C4-2B (cell line): ENCODE measurements at regions not wholly inside any gene's neighbourhood (a gene's known extent, or its start where the extent isn't known, plus 50 kb on each side); places are given as distances from the start of the nearest gene placed in this dataset.

Source experiments
- H3K27ac ChIP-seq: fragments of 450-650 bp; 2 replicates; pipeline ENCODE4 v1.5.1; 2017
- ZFX ChIP-seq: fragments of 450-650 bp; IDR thresholded peaks from 2 replicates; pipeline ENCODE4 v1.6.1; 2017
- TF ChIP-seq, protein P1 (sequence below): fragments of 450-650 bp; conservative IDR thresholded peaks from 2 replicates; pipeline ENCODE4 v1.5.1; 2017; ENCODE audit warnings: mild to moderate bottlenecking

DNA sequence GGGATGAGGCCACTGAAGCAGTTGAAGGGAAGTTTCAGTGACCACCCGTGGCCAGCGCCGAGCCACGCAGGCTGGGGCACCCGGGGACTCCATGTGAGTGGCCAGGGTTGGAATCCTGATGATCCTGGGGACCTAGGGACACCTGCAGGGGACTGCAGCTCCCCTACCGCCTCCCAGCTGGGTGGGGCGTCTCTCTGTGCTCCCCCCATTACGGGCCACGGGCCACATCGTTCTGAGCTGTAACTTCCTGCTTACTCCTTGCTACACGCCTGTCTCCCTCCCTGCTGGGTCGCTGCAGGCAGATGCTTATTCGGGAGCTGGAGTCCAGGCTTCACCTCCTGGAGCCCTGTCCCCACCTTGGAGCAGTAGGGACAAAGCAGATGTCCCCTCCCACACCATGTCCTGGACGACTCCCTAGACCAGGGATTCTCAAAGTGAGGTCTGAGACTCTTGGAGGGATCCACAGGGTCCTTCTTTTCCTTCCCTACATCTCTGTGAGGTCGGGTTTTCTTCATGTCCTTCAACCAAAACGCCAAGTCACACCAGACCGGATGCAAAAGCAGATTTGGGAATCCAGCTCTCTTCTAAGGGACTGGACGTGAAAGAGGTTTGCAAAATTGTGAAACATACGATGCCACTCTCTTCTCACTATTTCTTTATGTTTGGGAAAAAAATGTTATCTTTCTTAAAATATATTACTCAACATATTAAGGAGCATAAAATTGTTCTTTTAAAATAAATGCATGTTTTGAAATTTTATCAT, 85.9 kb upstream of the NCOR2 start:
- no peak overlapping the region for H3K27ac ChIP-seq
- no peak for TF ChIP-seq ZFX
- TF ChIP-seq, protein P1, sequence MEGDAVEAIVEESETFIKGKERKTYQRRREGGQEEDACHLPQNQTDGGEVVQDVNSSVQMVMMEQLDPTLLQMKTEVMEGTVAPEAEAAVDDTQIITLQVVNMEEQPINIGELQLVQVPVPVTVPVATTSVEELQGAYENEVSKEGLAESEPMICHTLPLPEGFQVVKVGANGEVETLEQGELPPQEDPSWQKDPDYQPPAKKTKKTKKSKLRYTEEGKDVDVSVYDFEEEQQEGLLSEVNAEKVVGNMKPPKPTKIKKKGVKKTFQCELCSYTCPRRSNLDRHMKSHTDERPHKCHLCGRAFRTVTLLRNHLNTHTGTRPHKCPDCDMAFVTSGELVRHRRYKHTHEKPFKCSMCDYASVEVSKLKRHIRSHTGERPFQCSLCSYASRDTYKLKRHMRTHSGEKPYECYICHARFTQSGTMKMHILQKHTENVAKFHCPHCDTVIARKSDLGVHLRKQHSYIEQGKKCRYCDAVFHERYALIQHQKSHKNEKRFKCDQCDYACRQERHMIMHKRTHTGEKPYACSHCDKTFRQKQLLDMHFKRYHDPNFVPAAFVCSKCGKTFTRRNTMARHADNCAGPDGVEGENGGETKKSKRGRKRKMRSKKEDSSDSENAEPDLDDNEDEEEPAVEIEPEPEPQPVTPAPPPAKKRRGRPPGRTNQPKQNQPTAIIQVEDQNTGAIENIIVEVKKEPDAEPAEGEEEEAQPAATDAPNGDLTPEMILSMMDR = no peak

DNA sequence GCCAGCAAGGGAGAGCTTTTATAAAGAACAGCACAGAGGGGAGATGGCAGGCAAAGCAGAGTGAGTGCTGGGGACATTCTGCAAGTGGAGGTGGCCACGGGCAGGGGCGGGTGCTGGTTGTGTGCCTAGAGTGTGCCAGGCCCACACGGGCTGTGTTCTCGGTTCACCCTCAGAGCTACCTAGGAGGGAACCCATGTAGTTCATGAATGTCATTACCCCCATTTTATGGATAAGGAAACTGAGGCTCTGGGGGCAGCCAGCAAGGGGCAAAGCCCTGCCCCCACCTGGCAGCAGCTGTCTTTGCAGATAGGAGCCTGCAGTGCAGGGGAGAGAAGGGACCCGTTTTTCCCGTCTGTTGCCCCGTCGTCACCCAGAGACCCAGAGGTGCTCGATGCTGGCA, 85.2 kb upstream of the NCOR2 start:
- H3K27ac ChIP-seq = no peak overlapping the region
- TF ChIP-seq, protein P1 = no peak
- no peak for TF ChIP-seq ZFX

DNA sequence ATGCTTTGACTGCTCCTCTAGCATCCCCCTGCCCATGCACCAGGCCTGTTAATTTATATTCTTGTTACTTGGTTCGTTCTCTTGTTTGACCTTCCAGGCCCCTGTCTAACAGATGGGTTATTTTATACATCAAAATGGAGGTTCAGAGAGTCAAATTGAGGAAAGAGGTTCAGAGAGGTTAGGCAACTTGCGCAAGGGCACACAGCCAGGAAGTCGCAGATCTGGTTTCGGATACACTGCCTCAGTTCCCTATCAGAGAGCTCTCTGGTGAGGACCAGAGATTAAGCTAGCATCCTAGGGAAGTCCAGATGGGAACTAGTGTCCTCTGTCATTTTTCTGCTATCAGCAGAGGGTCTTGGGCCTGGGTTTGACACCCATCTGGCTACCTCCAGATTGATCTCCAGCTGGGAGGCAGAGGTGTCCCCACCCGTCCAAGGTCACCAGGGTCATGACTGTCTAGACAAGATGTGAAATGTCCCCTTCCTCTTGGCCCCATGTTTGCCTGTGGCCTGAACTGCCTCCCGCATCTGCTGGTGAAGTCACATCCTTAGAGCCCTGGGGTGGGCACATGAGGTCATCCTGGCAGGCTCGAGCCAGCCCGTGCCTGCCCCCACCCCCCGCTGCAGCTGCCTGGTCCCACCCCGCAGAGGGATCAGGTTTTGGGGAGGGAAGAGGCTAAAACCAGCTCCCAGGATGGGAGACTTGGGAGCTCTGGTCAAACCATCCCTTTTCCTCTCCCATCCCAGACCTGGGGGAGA, 84.3 kb upstream of the NCOR2 start:
- no peak for TF ChIP-seq ZFX
- TF ChIP-seq, protein P1 = no peak
- H3K27ac ChIP-seq = no peak overlapping the region

DNA sequence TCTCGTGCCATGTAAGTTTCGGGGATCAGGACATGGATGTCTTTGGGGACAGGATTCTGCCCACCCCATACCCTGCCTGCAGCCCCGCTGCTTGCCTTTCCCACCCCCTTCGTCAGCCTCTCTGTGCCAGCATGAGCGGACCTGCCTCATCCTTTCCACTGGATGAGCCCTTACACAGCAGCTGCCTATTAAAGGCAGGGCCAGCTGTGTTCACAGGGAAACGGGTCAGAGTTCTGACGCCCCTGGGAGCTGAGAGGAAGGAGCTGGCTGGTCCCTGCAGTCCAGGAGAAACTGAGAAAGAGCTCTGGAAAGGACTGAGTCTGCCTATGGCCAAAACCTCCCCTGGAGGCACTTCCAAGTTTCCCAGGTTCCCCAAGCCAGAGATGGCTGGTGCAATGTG, 83.5 kb upstream of the NCOR2 start:
- TF ChIP-seq ZFX = no peak
- TF ChIP-seq, protein P1 = no peak
- no peak overlapping the region for H3K27ac ChIP-seq

DNA sequence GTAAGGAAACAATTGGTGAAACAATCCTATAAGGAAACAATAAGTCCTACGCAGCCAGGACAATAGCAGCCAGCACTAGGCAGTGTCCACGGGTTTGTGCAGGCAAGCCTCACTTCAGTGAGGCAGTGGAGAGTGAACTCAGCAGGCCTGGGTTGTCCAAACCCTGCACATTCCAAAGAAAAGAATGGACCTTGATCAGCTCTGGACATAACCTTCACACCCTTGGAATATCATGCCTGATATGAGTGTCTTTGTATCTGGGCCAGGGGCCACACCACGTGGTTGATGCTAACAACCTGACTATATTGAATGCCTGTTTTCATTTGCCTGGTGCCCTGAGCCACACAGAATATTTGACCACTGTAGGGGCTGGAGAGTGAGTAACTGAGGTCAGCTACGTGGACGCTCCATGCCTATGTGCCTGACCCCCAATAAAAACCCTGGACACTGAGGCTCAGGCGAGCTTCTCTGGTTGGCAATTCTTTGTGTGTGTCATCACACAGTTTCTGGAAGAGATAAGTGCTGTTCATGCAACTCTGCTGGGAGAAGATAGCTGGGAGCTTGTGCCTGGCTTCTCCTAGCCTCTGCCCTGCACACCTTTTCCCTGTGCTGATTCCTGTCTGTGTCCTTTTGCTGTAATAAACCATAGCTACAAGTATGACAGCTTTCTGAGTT, 81.4 kb upstream of the NCOR2 start:
- H3K27ac ChIP-seq = no peak overlapping the region
- TF ChIP-seq, protein P1 = no peak
- TF ChIP-seq ZFX = no peak

DNA sequence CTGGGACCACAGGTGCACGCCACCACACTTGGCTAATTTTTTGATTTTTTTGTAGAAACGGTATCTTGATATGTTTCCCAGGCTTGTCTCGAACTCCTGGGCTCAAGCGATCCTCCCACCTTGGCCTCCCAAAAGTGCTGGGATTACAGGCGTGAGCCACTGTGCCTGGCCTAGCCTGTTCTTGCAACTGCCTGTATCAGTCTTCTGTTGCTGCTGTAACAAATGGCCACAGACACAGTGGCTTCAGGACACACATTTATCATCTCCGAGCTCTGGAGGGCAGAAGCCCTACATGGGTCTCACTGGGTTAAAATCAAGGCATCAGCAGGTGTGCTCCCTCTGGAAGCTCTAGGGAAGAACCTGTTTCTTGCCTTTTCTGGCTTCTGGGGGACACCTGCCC, 79.9 kb upstream of the NCOR2 start:
- no peak overlapping the region for H3K27ac ChIP-seq
- TF ChIP-seq, protein P1 = no peak
